NCI-H1436 treated with DMSO at 0.1 percent for 48 hours (cell line): ENCODE measurements at regions not wholly inside any gene's neighbourhood (a gene's known extent, or its start where the extent isn't known, plus 50 kb on each side); places are given as distances from the start of the nearest gene placed in this dataset.

Experiments used
- DNase-seq: peaks from one replicate; lab custom pipeline; 2025; lab: John Stamatoyannopoulos, UW

DNA sequence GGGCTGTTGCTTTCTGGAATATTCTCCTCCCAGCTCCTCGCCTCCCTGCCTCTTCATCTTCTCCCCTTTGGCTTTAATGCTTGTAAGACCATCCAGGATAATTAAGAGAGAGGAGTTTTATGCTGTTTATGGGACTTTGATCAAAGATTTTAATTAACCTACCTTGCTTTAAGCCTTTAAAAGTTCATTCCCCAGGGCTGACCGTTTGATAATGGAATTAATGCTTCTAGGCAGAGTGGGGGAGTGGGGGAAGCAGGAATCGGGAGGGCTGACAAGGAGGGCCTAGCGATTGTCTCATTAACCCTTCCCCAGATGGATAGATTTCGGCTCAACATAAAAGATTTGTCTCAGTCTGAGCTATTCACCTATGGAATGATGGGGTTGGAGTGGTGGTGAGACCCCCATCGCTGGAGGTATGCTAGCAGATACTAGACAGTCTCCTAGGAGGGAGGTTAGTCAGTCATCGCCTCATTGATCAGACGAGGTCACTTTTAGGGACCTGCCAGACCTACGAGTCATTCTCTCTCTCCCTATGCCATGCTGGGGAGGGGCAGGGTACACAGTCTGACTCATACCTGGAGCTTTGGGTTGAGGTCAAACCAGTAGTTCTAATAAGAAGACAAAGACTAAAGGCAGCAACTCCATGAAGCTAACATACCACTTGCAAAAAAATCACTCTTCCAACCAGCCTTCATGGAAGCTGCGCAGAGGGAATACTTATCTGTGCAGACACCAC, 236.6 kb upstream of the NLRP1 start:
- DNase-seq = no peak

DNA sequence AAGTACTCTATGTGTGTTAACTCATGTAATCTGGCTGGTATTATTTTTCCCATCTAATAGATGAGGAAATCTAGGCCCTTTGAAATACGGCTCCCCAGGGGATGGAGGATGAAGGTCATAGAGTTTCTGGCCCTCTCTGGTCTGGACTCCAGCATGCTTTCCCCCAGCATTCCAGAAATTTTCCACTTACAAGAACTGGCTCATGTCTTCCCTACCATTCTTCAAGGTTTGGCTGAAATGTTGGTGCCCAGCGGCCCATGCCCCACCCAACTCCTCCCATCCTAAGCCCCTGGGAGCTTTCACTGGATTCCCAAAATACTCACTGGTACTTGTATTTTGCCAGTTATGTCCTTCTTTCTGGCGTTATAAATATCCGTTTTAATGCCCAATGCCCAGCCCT, 237.5 kb upstream of the NLRP1 start:
- DNase-seq = no peak

DNA sequence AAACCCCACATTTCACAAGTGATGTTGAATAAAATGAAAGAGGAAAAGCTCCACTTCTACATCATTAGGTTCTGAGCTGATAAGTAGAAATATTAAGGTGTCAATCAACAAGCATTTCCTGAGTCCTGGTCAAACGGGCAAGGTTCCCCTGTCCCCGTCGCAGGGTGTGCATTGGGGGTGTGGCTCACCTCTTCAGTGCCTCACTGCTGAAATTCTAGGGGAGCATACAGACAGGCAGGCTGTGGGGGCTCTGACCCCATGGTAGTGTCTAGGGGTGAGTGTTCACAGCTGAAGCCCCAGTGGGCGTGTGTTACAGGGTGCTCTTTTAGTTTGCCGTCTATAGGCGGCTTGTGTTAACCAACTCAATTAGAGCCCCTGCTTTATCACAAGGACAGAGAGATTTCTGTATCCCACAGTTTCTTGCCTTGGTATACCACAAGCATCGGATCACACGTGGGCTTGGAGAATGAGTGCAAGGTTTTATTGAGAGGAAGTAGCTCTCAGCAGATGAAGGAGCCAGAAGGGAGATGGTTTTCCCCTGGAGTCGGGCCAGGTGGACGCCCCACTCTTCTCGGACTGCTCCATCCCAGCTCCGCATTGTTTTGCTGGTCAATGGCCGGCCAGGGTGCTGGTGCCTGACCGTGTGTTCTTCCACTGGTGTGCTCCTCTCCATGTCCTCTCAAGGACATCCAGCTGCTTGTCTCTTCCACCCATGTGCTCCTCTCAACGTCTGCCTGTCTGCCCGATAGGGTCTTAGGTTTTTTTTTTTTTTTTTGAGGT, 238.2 kb upstream of the NLRP1 start:
- no peak for DNase-seq

DNA sequence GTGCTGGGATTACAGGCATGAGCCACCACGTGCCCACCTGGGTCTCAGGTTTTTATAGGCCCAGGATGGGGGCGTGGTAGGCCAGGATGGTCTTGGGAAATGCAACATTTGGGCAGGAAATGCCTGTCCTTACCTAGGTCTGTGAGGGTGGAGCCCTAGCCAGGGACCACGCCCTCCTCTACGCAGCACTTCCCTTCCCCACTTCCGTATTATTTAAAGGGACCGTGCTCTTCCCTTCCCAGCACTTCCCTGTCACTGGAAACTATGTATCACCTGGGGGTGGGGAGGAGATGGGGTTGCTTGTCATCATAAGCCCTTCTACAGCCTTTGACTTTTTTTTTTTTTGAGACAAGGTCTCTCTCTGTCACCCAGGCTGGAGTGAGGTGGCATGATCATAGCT, 238.9 kb upstream of the NLRP1 start:
- no peak for DNase-seq

DNA sequence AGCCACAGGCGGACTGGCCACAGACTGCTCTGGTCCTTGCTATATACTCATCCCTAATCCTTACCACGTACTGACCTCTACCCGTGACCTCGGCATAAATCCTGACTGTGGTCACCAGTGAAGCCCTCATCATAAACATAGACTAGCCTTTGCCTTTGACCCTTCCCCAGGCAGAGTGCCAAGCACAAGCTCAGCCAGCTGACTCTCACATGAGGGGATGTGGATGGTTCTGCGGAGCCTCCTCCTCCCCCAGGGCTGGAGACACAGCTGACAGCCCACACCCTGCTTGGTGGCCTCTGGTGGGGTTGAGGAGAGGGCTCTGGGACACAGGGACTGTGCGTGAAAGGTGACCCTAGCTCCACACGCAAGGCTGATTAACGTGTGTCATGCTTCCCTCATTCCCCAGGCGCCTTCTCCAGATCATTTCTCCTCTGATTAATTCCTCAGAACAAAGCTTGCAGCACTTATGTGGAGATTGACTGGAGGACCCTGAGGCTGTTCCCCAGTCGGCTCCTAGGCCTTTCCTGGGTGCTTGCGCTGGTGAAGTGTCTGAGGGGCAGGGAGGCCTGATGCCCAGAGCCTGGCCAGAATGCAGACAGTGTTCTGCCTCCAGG, 241.5 kb upstream of the NLRP1 start:
- no peak for DNase-seq

DNA sequence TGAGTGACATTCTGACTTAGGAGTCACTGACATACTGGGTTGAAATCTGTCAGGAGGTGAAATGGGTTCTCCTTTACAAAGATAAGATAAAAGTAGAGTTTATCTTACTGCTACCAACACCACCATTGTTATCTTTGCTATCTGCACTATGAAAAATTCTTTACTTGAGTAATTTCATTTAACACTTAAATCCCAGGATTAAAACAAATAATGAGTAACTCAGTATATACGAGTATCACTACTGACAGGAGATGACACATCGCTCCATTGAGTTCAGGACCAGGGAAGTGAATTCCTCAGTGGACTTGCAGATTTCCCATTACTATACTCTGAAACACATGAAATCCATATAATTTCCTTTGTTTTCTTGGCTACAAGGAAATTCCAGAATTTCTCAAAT, 242.1 kb upstream of the NLRP1 start:
- DNase-seq = no peak

DNA sequence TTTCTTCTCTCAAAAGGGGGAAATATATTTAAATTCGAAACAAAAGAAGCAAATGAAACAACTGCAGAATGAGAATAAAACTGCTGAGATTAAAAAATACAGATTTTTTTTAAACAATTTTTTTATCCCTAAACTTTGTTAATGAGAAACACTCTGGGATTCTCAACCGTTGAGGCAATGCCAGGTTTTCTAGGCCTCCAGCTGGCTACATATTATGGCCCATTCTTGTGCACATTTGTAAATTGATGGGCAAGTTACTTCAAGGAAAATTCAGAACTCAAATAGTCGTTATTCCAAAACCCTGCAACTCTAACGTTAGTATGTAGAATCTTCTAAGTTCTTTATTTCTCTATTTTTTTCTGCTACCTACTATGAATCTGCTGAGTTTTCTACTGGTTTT, 239.3 kb upstream of the WSCD1 start:
- no peak for DNase-seq

GRCh38 chr17:5832886-5833285, 237.3 kb upstream of the WSCD1 start:
- peak; percentile 63 for DNase-seq

DNA sequence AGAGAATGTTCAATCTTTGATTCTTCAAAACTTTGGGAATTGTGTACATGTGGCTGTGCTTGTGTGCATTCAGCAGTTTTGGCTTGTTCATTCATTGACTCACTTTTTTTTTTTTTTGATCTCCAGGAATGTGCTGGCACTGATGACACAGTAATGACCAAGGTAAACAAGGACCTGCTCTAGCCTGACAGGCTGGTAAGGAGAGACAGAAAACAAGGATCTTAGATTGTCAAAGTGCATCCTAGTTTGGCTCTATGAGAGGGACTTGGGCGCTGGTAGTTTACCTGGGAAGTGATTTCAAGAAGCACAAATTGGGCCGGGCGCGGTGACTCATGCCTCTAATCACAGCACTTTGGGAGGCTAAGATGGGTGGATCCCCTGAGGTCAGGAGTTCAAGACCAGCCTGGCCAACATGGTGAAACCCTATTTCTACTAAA, 233.1 kb upstream of the WSCD1 start:
- DNase-seq = no peak

DNA sequence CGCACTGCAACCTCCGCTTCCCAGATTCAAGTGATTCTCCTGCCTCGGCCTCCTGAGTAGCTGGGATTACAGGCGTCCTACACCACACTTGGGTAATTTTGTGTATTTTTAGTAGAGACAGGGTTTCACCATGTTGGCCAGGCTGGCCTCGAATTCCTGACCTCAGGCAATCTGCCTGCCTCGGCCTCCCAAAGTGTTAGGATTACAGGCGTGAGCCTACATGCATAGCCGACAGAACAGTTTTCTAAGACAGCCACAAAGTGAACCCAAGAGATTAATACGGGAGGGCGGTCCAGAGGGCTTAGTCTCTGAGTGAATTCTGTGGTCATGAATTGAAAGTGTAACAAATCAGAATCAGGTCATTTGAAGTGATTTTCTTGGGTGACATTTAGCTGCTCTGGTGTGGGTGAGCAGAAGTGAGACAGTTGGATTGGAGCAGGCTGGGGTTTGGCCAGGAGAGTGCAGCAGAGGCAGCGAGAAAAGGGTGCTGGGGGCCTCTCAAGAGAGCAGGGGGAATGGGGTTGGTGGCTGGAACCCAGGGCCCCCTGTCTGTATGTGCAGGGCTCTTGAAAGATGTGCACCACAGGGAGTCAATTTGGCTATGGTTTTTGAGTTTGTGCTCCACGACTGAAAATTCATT, 231.4 kb upstream of the WSCD1 start:
- DNase-seq = no peak

DNA sequence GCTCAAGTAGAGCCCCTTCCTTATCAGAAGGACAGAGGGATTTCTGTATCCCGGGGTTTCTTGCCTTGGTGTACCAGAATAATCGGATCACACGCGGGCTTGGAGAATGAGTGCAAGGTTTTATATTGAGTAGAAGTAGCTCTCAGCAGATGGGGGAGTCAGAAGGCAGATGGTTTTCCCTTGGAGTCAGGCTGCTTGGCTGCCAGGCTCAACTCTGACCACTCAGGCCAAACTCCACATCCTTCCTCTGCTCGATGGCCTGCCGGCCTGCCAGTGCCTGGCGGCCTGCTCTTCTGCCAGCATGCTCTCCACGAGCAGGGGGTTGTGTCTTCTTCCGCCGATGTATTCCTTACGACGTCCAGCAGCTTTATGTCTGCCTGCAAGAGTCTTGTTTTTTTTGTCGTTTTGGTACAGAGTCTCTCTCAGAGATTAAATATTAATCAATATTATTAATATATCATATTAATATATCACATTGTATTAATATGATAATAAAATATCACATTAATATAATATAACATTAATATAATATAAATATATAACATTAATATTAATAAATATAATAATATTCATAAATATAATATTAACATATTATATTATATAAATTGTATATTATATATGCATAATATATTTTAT, 229.2 kb upstream of the WSCD1 start:
- DNase-seq = no peak

- no peak for DNase-seq
These were observed 228.3 kb upstream of the WSCD1 start for GRCh38 chr17:5841862-5842261.

DNA sequence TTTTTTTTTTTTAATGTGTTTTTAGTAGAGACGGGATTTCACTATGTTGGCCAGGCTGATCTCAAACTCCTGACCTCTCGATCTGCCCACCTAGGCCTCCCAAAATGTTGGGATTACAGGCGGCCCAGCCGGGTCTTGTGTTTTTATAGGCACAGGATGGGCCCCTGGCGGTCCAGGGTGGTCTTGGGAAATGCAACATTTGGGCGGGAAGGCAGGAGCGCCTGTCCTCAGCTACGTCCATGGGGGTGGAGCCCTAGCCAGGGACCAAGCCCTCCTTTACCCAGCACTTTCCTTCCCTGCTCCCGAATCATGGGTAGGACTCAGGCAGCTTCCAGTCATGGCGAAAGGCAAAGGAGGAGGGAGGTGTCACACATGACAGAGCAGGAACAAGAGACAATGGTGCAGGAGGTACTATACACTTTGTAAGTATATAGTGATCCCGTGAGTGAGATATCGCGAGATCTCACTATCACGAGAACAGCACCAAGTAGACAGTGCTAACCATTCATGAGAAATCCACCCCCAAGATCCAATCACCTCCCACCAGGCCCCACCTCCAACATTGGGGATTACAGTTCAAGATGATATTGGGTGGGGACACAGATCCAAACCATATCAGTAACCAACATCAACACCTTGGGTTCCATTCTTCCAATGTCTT, 226.7 kb upstream of the WSCD1 start:
- DNase-seq = no peak

GRCh38 chr17:5846001-5846400, 224.2 kb upstream of the WSCD1 start:
- no peak for DNase-seq

- no peak for DNase-seq
These were observed 215.2 kb upstream of the WSCD1 start for GRCh38 chr17:5854871-5855554.

- DNase-seq = no peak
These were observed 208.9 kb upstream of the WSCD1 start for GRCh38 chr17:5861246-5861645.

DNA sequence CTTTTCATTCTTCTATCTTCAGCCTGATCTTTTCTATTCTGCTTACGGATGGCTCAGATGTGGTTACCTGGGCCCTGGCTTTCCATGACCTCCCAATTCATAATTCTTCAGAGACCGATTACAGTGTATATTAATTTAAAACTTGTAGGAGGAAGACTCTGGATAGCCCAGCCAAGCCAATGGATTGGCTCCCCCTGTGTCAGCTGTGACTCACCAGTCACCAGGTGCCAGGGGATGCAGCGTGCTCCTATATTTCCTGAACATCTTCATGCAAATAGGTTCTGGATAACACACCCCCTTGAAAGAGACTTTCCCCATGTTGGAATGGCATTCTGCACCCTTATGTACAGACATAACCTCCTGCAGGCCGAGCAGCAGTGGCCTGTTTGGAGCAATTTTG, 208.3 kb upstream of the WSCD1 start:
- no peak for DNase-seq

DNA sequence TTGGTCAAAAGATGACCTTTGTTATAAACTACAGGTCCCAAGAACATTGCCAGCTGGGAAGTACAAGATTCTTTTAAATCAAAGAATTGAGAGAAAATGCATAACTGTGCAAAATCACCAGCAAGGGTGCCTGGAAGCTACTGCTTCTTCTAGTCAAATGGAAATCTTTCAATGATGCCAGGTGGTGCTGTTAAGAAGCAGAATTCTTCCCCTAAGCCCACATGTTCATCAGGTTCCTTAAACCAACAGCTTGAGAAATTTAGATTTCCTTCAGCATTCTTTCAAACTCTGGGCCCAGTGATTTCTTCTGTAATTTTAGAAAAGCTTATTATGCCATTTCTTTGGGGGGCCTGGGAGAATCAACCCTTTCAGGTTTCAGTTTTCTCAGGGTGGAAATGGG, 207.8 kb upstream of the WSCD1 start:
- DNase-seq = no peak

DNA sequence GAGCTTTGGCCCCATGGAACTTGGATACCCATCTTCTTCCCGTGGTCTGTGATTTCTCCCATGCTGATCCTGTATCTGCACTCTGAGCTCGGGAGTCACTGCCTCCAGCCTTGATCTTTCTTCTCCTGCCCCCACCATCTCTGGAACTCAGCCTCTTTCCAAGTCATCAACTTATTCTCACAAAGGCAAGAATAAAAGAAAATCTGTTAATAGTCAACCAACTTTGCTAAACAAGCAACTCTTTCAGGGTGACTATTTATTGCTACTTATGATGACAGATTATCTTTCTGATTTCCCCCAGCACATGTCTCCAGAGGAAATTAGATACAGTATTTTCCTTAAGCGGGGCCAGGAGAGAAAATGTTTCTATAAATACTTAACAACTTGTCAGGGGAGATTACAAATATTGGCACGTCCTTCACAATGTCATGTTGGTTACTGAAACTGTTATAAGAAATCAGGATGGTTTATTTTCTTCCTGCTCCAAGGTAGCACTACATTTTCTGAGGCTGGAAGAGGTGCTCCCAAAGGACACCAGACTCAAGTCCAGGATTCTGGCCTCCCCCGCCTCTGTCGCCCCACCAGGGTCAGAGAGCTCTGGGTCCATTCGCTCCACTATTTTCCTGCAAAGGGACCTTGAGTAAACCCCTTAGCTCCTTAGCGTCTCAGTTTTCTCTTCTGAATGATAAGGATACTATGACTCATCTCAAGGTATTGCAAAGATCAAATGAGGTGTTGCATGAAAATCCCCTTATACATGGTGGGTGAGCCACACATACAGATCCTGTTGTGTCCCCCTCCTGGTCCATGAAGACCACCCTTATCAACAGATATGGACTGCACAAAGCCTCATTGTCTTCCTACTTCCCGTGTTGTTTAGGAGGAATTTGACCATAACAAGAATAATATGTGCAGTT, 205.2 kb upstream of the WSCD1 start:
- DNase-seq = no peak

- no peak for DNase-seq
These were observed 203.2 kb upstream of the WSCD1 start for GRCh38 chr17:5866978-5867377.
